HepG2 (cell line): ENCODE measurements at regions not wholly inside any gene's neighbourhood (a gene's known extent, or its start where the extent isn't known, plus 50 kb on each side); places are given as distances from the start of the nearest gene placed in this dataset.

Experiments
- ATAC-seq: fragments of 200-7000 bp; cut with Tn5 transposase; 3 replicates; pipeline ENCODE4 v1.9.1; 2020; ENCODE audit warnings: mild to moderate bottlenecking, moderate library complexity
- BruUV-seq: library from RNA; stranded (reverse); fragments of 400-500 nt; replicated peaks from 2 replicates; lab custom pipeline; 2021; lab: Mats Ljungman, UMichigan
- CTCF ChIA-PET: fragments of 300-600 bp; formaldehyde crosslinking; extraction: SDS; loops from one replicate; lab custom pipeline; 2021; ENCODE audit warnings: low total read pairs, inconsistent platforms, low intra/inter-chr PET ratio; lab: Yijun Ruan, JAX
- POLR2A ChIA-PET: fragments of 350-600 bp; sonication (Branson Sonifier 250); formaldehyde crosslinking; loops from one replicate; lab custom pipeline; 2020; ENCODE audit warnings: antibody characterized with exemption, inconsistent platforms; lab: Yijun Ruan, JAX
- DNase-seq: peaks from one replicate; pipeline ENCODE4 v3.0.0-alpha.2; 2015; ENCODE audit warnings: low spot score
- FAIRE-seq: peaks from 3 replicates; lab custom pipeline; 2011; peaks lifted over from hg19 to GRCh38; lab: Jason Lieb, UNC
- H2AFZ ChIP-seq: one replicate; pipeline ENCODE4 v1.6.1; 2011; ENCODE audit warnings: low read length, inconsistent platforms
- H3K27ac ChIP-seq: fragments of 300-600 bp; 3 replicates; pipeline ENCODE4 v1.8.0; 2011; ENCODE audit warnings: mixed run types, mild to moderate bottlenecking, mixed read lengths, low read length, inconsistent platforms; ENCODE audit not compliant: insufficient read depth; ENCODE audit errors: extremely low read length
- H3K27me3 ChIP-seq, 2 experiments: fragments of 200-600 bp in 1 of 2; 2 replicates in 1 of 2; 3 replicates in 1 of 2; pipeline versions ENCODE4 v1.6.0 to v1.8.0; 2011; ENCODE audit warnings: low read length in 2 of 2, mild to moderate bottlenecking in 2 of 2, moderate library complexity in 2 of 2, inconsistent platforms in 1 of 2; ENCODE audit not compliant: insufficient read depth in 2 of 2, control insufficient read depth in 1 of 2
- H3K36me3 ChIP-seq, 2 experiments: fragments of 200-600 bp in 1 of 2; replicated peaks in 1 of 2; 2 replicates in 1 of 2; 3 replicates in 1 of 2; pipeline versions ENCODE4 v1.5.1 to v1.8.0; 2011; ENCODE audit warnings: low read length in 2 of 2, inconsistent platforms in 1 of 2; ENCODE audit not compliant: insufficient read depth in 2 of 2, control insufficient read depth in 1 of 2
- H3K4me1 ChIP-seq: 2 replicates; pipeline ENCODE4 v1.5.1; 2012; ENCODE audit warnings: low read length, inconsistent platforms; ENCODE audit not compliant: insufficient read depth
- H3K4me2 ChIP-seq: 2 replicates; pipeline ENCODE4 v1.6.0; 2011; ENCODE audit warnings: low read depth, low read length, inconsistent platforms
- H3K4me3 ChIP-seq, 3 experiments: fragments of 200-600 bp in 1 of 3; sonication (generic), shearing (Covaris generic) in 1 of 3; replicated peaks in 1 of 3; 2 replicates each; pipeline ENCODE4 v1.5.1; 2011 to 2016; ENCODE audit warnings: low read length in 3 of 3, inconsistent platforms in 2 of 3, low read depth in 2 of 3, mild to moderate bottlenecking in 2 of 3, control low read depth in 1 of 3, mixed read lengths in 1 of 3; ENCODE audit not compliant: insufficient read depth in 1 of 3
- H3K79me2 ChIP-seq: one replicate; pipeline ENCODE4 v1.6.1; 2011; ENCODE audit warnings: low read length, inconsistent platforms; ENCODE audit not compliant: insufficient read depth
- H3K9ac ChIP-seq: 2 replicates; pipeline ENCODE4 v1.6.0; 2011; ENCODE audit warnings: mild to moderate bottlenecking, low read depth, low read length, inconsistent platforms; ENCODE audit not compliant: insufficient read depth
- H3K9me3 ChIP-seq: 2 replicates; pipeline ENCODE4 v1.5.1; 2012; ENCODE audit warnings: mild to moderate bottlenecking, low read length
- H4K20me1 ChIP-seq: 2 replicates; pipeline ENCODE4 v1.6.0; 2011; ENCODE audit warnings: inconsistent platforms, mild to moderate bottlenecking, low read length, moderate library complexity; ENCODE audit not compliant: insufficient read depth
- ATF1 ChIP-seq: IDR thresholded peaks from 2 replicates; pipeline ENCODE4 v1.6.1; 2016; ENCODE audit warnings: mild to moderate bottlenecking, control low read depth
- DZIP1 ChIP-seq: sonication (generic); formaldehyde crosslinking; IDR thresholded peaks from 2 replicates; pipeline ENCODE4 v1.5.0; 2020; ENCODE audit warnings: mild to moderate bottlenecking, missing genetic modification reagents
- HDAC1 ChIP-seq: sonication (generic); formaldehyde crosslinking; IDR thresholded peaks from 2 replicates; pipeline ENCODE4 v1.5.1; 2020; ENCODE audit warnings: mild to moderate bottlenecking, missing genetic modification reagents
- HOXA7 ChIP-seq: sonication (generic); formaldehyde crosslinking; IDR thresholded peaks from 2 replicates; pipeline ENCODE4 v1.8.1; 2022; ENCODE audit warnings: mild to moderate bottlenecking, missing genetic modification reagents, moderate library complexity
- MAFG ChIP-seq: sonication (generic); formaldehyde crosslinking; IDR thresholded peaks from 2 replicates; pipeline ENCODE4 v1.5.1; 2020; ENCODE audit warnings: mild to moderate bottlenecking, missing genetic modification reagents
- NAIF1 ChIP-seq: sonication (generic); formaldehyde crosslinking; IDR thresholded peaks from 2 replicates; pipeline ENCODE4 v1.5.0; 2020; ENCODE audit warnings: mild to moderate bottlenecking, missing genetic modification reagents, borderline replicate concordance
- NCOR1 ChIP-seq: fragments of 200-600 bp; sonication (generic); IDR thresholded peaks from 2 replicates; pipeline ENCODE4 v1.7.0; 2017; ENCODE audit warnings: antibody characterized with exemption, low read length, borderline replicate concordance
- TBX2 ChIP-seq: sonication (generic); formaldehyde crosslinking; IDR thresholded peaks from 2 replicates; pipeline ENCODE4 v1.5.0; 2020; ENCODE audit warnings: missing genetic modification reagents, mild to moderate bottlenecking, borderline replicate concordance
- ZBTB37 ChIP-seq: sonication (generic); formaldehyde crosslinking; IDR thresholded peaks from 2 replicates; pipeline ENCODE4 v1.4.0; 2020; ENCODE audit warnings: mild to moderate bottlenecking, missing genetic modification reagents
- ZNF547 ChIP-seq: sonication (generic); formaldehyde crosslinking; IDR thresholded peaks from 2 replicates; pipeline ENCODE4 v1.5.1; 2020; ENCODE audit warnings: mild to moderate bottlenecking, missing genetic modification reagents
- ZNF572 ChIP-seq: sonication (generic); formaldehyde crosslinking; IDR thresholded peaks from 2 replicates; pipeline ENCODE4 v1.5.1; 2020; ENCODE audit warnings: mild to moderate bottlenecking, missing genetic modification reagents
- ZNF580 ChIP-seq: IDR thresholded peaks from 2 replicates; pipeline ENCODE4 v1.6.1; 2016; ENCODE audit warnings: low read depth, borderline replicate concordance
- ZNF777 ChIP-seq: sonication (generic); formaldehyde crosslinking; IDR thresholded peaks from 2 replicates; pipeline ENCODE4 v1.4.0; 2020; ENCODE audit warnings: missing genetic modification reagents
- ZNF878 ChIP-seq: sonication (generic); formaldehyde crosslinking; IDR thresholded peaks from 2 replicates; pipeline ENCODE4 v1.8.1; 2023; ENCODE audit warnings: mild to moderate bottlenecking, missing genetic modification reagents, moderate library complexity
- WGBS: methylation state at CpG from one replicate; pipeline ENCODE4 v1.1.6; 2017; ENCODE audit warnings: low lambda C conversion rate; 5-methylcytosine and 5-hydroxymethylcytosine counted together
- in situ Hi-C: cut with HindIII; loops from 2 replicates; pipeline ENCODE4 v1.10.0; 2017; ENCODE audit warnings: low pct_unique_long_range_greater_than_20kb; ENCODE audit not compliant: extremely low pct_ligation_motif_present
- intact Hi-C: fragments of 100-400 bp; cut with micrococcal nuclease; formaldehyde crosslinking; loops from one replicate; pipeline ENCODE4 v1.10.0; 2022; ENCODE audit not compliant: unreplicated experiment
- TF ChIP-seq, protein P1 (sequence below): sonication (generic); formaldehyde crosslinking; IDR thresholded peaks from 2 replicates; pipeline ENCODE4 v1.8.0; 2022; ENCODE audit warnings: mild to moderate bottlenecking, missing genetic modification reagents, moderate library complexity
- TF ChIP-seq, protein P2 (sequence below): IDR thresholded peaks from 2 replicates; pipeline ENCODE4 v1.6.1; 2016

DNA sequence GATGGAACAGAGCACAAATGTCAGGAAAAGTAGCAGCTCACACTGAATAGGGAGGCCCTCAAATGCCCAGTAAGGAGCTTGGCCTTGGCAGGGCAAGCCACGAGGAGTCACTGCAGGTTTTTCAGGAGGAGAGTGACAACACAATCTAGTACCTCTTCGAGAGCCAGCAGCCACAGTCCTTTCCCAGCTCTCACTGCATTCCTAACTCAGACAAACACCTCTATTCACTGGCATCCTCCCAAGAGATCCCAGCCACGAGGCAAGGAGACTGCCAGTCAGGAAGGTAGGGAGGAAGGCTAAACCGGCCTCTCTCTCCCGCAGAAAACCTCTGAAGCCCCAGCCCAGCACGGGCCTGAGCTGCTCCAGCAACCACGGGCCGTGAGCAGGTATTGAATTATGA, 146.0 kb upstream of the SMAD3 start (continued):
- TF ChIP-seq ATF1 (CRISPR knock-in tag) (no peak), HOXA7 (CRISPR knock-in tag) (no peak), ZNF572 (CRISPR knock-in tag) (no peak), ZNF580 (CRISPR knock-in tag) (no peak)

DNA sequence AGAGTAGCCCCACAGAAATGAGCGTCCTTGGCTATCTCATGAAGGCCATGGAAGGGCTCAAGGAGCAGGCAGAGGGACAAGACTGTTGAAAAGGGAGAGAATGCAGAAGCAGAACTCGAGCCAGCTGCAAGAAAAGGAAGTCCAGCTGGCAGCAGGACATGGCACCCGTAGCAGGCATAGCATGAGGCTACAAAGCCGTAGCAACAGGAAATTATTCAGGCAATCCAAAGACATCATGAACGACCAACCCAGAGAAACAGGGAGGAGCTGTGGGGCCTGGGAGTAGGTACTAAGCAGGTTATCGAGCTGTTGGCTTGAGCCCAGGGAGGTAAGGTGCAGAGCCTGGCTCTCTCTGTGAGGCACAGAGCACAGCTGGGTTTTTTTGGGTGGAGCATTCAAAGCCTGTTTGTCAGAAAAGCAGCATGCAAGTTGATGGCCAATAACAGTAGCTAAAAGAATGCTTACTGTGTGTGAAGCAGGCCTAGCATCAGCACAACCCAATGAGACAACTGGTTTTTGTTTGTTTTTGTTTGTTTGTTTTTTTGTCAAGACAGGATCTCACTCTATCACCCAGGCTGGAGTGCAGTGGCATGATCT, 144.0 kb upstream of the SMAD3 start:
- intact Hi-C loops: no loop called here
- ATAC-seq (no peak), FAIRE-seq (no peak), DNase-seq (no peak)
- Histone ChIP-seq H3K9me3 (peaks cover 11% of the 10 kb centered on the region), H3K4me3 (no peak overlapping the region), H2AFZ (no peak overlapping the region), H3K4me1 (no peaks in the 10 kb centered on the region), H3K4me2 (no peak overlapping the region), H3K9ac (no peak overlapping the region), H3K27ac (no peak overlapping the region), H4K20me1 (no peaks in the 10 kb centered on the region), H3K79me2 (no peaks in the 10 kb centered on the region), H3K27me3 (peaks cover 1 to 13% of the 10 kb centered on the region in 2 experiments; a peak in 3 of 5 replicates), H3K36me3 (no peaks in the 10 kb centered on the region)
- 32% methylated on average over 6 of the region's 6 CpGs for WGBS
- ChIA-PET POLR2A (no interaction called here), CTCF (no interaction called here)
- in situ Hi-C loops: no loop called here
- BruUV-seq: no TSS peak
- no peak for TF ChIP-seq NAIF1
- TF ChIP-seq DZIP1 (CRISPR knock-in tag): no peak
- no peak for TF ChIP-seq ZNF878 (CRISPR knock-in tag)
- TF ChIP-seq, protein P1, sequence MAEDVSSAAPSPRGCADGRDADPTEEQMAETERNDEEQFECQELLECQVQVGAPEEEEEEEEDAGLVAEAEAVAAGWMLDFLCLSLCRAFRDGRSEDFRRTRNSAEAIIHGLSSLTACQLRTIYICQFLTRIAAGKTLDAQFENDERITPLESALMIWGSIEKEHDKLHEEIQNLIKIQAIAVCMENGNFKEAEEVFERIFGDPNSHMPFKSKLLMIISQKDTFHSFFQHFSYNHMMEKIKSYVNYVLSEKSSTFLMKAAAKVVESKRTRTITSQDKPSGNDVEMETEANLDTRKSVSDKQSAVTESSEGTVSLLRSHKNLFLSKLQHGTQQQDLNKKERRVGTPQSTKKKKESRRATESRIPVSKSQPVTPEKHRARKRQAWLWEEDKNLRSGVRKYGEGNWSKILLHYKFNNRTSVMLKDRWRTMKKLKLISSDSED (CRISPR knock-in tag): no peak
- TF ChIP-seq ZBTB37 (CRISPR knock-in tag): no peak
- TF ChIP-seq HDAC1 (CRISPR knock-in tag): no peak
- TF ChIP-seq, protein P2, sequence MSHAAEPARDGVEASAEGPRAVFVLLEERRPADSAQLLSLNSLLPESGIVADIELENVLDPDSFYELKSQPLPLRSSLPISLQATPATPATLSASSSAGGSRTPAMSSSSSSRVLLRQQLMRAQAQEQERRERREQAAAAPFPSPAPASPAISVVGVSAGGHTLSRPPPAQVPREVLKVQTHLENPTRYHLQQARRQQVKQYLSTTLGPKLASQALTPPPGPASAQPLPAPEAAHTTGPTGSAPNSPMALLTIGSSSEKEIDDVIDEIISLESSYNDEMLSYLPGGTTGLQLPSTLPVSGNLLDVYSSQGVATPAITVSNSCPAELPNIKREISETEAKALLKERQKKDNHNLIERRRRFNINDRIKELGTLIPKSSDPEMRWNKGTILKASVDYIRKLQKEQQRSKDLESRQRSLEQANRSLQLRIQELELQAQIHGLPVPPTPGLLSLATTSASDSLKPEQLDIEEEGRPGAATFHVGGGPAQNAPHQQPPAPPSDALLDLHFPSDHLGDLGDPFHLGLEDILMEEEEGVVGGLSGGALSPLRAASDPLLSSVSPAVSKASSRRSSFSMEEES: no peak
- no peak for TF ChIP-seq ZNF777 (CRISPR knock-in tag)
- no peak for TF ChIP-seq NCOR1
- TF ChIP-seq MAFG (CRISPR knock-in tag): no peak
- TF ChIP-seq TBX2 (CRISPR knock-in tag): no peak
- no peak for TF ChIP-seq ZNF547 (CRISPR knock-in tag)
